H1 (cell line): ENCODE measurements at regions not wholly inside any gene's neighbourhood (a gene's known extent, or its start where the extent isn't known, plus 50 kb on each side); places are given as distances from the start of the nearest gene placed in this dataset.
A peak's percentile ranks its signal among the peaks of the same experiment; 100 is the strongest.

ENCODE experiments used
- CTCF ChIA-PET: fragments of 300-600 bp; sonication (Branson Sonifier 250); formaldehyde crosslinking; loops from one replicate; lab custom pipeline; 2021; ENCODE audit not compliant: partially characterized antibody; lab: Charles Lee
- POLR2A ChIA-PET: fragments of 300-600 bp; sonication (Branson Sonifier 250); formaldehyde crosslinking; loops from one replicate; lab custom pipeline; 2021; ENCODE audit warnings: inconsistent platforms; ENCODE audit not compliant: partially characterized antibody; lab: Charles Lee
- DNase-seq, 2 experiments: peaks; one replicate each; pipeline versions ENCODE4 v3.0.0 to v3.0.0-alpha.2; 2010 to 2022; ENCODE audit warnings: low spot score in 2 of 2, low read depth in 1 of 2, mixed read lengths in 1 of 2
- FAIRE-seq: peaks from 2 replicates; lab custom pipeline; 2011; peaks lifted over from hg19 to GRCh38; lab: Jason Lieb, UNC
- H2AFZ ChIP-seq: 2 replicates; pipeline ENCODE4 v1.8.1; 2012; ENCODE audit warnings: low read length, inconsistent platforms
- H2AK5ac ChIP-seq: 2 replicates; pipeline ENCODE4 v1.6.1; 2013; ENCODE audit warnings: low read depth, low read length
- H2BK120ac ChIP-seq: replicated peaks from 2 replicates; pipeline ENCODE3; 2013; ENCODE audit warnings: low read depth, low read length, inconsistent platforms
- H2BK12ac ChIP-seq: 2 replicates; pipeline ENCODE4 v1.6.1; 2013; ENCODE audit warnings: low read depth, low read length
- H2BK15ac ChIP-seq: 2 replicates; pipeline ENCODE4 v1.6.1; 2013; ENCODE audit warnings: low read length
- H2BK20ac ChIP-seq: 2 replicates; pipeline ENCODE4 v1.6.1; 2013; ENCODE audit warnings: low read length
- H2BK5ac ChIP-seq: 2 replicates; pipeline ENCODE4 v1.6.1; 2013; ENCODE audit warnings: low read depth, low read length
- H3K14ac ChIP-seq: 2 replicates; pipeline ENCODE4 v1.6.1; 2013; ENCODE audit warnings: inconsistent platforms; ENCODE audit not compliant: insufficient read length
- H3K18ac ChIP-seq: 2 replicates; pipeline ENCODE4 v1.6.1; 2013; ENCODE audit warnings: low read length; ENCODE audit errors: extremely low read depth
- H3K23ac ChIP-seq: 2 replicates; pipeline ENCODE4 v1.6.1; 2013; ENCODE audit warnings: inconsistent platforms; ENCODE audit not compliant: insufficient read length
- H3K23me2 ChIP-seq: 2 replicates; pipeline ENCODE4 v1.6.1; 2013; ENCODE audit warnings: low read depth, low read length
- H3K27ac ChIP-seq: 2 replicates; pipeline ENCODE4 v1.6.1; 2011; ENCODE audit warnings: low read depth, low read length, inconsistent platforms
- H3K27me3 ChIP-seq, 4 experiments: replicated peaks in 1 of 4; 1 replicate in 1 of 4; 2 replicates in 3 of 4; pipeline versions ENCODE4 v1.6.1 to v1.8.1; 2011 to 2013; ENCODE audit warnings: low read length in 3 of 4, mild to moderate bottlenecking in 3 of 4, inconsistent platforms in 2 of 4, mixed read lengths in 2 of 4, moderate library complexity in 1 of 4; ENCODE audit not compliant: control insufficient read depth in 3 of 4, insufficient read depth in 3 of 4; ENCODE audit errors: extremely low read depth in 1 of 4
- H3K36me3 ChIP-seq, 4 experiments: 2 replicates each; pipeline versions ENCODE4 v1.6.1 to v1.8.1; 2011 to 2013; ENCODE audit warnings: mild to moderate bottlenecking in 4 of 4, low read length in 3 of 4, moderate library complexity in 2 of 4, control low read depth in 1 of 4, inconsistent platforms in 1 of 4; ENCODE audit not compliant: insufficient read depth in 4 of 4, control insufficient read depth in 2 of 4
- H3K4ac ChIP-seq: replicated peaks from 2 replicates; pipeline ENCODE3; 2013; ENCODE audit warnings: low read length, low read depth, mixed read lengths, inconsistent platforms; ENCODE audit not compliant: insufficient read length
- H3K4me1 ChIP-seq, 4 experiments: replicated peaks in 1 of 4; 1 replicate in 1 of 4; 2 replicates in 3 of 4; pipeline versions ENCODE4 v1.6.1 to v1.8.1; 2011 to 2013; ENCODE audit warnings: low read length in 3 of 4, inconsistent platforms in 2 of 4, mixed read lengths in 1 of 4; ENCODE audit not compliant: insufficient read depth in 4 of 4, control insufficient read depth in 3 of 4
- H3K4me2 ChIP-seq, 2 experiments: 2 replicates each; pipeline versions ENCODE4 v1.6.1 to v1.8.1; 2011 to 2013; ENCODE audit warnings: low read depth in 2 of 2, low read length in 2 of 2, control low read depth in 1 of 2, inconsistent platforms in 1 of 2, mild to moderate bottlenecking in 1 of 2; ENCODE audit not compliant: insufficient read depth in 1 of 2
- H3K4me3 ChIP-seq, 4 experiments: fragments of 200-600, 300-600 bp in 1 of 4; sonication (generic), shearing (Covaris generic), sonication (Bioruptor Twin) in 1 of 4; 2 replicates each; pipeline versions ENCODE4 v1.5.1 to v1.8.1; 2011 to 2016; ENCODE audit warnings: low read length in 4 of 4, low read depth in 3 of 4, control low read depth in 2 of 4, inconsistent platforms in 2 of 4, mild to moderate bottlenecking in 2 of 4, mixed read lengths in 1 of 4, moderate library complexity in 1 of 4; ENCODE audit not compliant: insufficient read depth in 2 of 4; ENCODE audit errors: extremely low read depth in 1 of 4
- H3K56ac ChIP-seq: replicated peaks from 2 replicates; pipeline ENCODE3; 2013; ENCODE audit warnings: low read depth, mild to moderate bottlenecking, mixed read lengths, low read length, inconsistent platforms; ENCODE audit not compliant: insufficient read length
- H3K79me1 ChIP-seq: 2 replicates; pipeline ENCODE4 v1.6.1; 2013; ENCODE audit warnings: low read depth, low read length, control low read depth
- H3K79me2 ChIP-seq, 2 experiments: 2 replicates each; pipeline versions ENCODE4 v1.6.1 to v1.8.1; 2012 to 2013; ENCODE audit warnings: low read length in 2 of 2, mild to moderate bottlenecking in 2 of 2, inconsistent platforms in 1 of 2; ENCODE audit not compliant: insufficient read depth in 2 of 2, control insufficient read depth in 1 of 2
- H3K9ac ChIP-seq, 4 experiments: replicated peaks in 1 of 4; 1 replicate in 1 of 4; 2 replicates in 3 of 4; pipeline versions ENCODE4 v1.6.1 to v1.8.1; 2011 to 2013; ENCODE audit warnings: low read depth in 3 of 4, low read length in 3 of 4, control low read depth in 2 of 4, mild to moderate bottlenecking in 2 of 4, moderate library complexity in 2 of 4, inconsistent platforms in 1 of 4; ENCODE audit errors: extremely low read depth in 1 of 4
- H3K9me3 ChIP-seq, 2 experiments: 2 replicates each; pipeline versions ENCODE4 v1.6.1 to v1.8.1; 2012 to 2013; ENCODE audit warnings: mild to moderate bottlenecking in 2 of 2, moderate library complexity in 2 of 2, control low read depth in 1 of 2, inconsistent platforms in 1 of 2, low read depth in 1 of 2, low read length in 1 of 2, mixed read lengths in 1 of 2; ENCODE audit not compliant: insufficient read depth in 2 of 2
- H4K20me1 ChIP-seq, 2 experiments: replicated peaks in 1 of 2; 2 replicates each; pipeline versions ENCODE3 to v1.8.1; 2011 to 2013; ENCODE audit warnings: inconsistent platforms in 2 of 2, low read length in 2 of 2, mild to moderate bottlenecking in 1 of 2; ENCODE audit not compliant: insufficient read depth in 2 of 2, control insufficient read depth in 1 of 2
- H4K5ac ChIP-seq: 2 replicates; pipeline ENCODE4 v1.6.1; 2013; ENCODE audit warnings: low read length, low read depth, mixed read lengths, inconsistent platforms; ENCODE audit not compliant: insufficient read length
- H4K8ac ChIP-seq: 2 replicates; pipeline ENCODE4 v1.8.0; 2013; ENCODE audit warnings: mild to moderate bottlenecking, moderate library complexity, low read length, inconsistent platforms; ENCODE audit not compliant: insufficient read depth; ENCODE audit errors: extremely low read depth
- H4K91ac ChIP-seq: replicated peaks from 2 replicates; pipeline ENCODE3; 2013; ENCODE audit warnings: low read length, mixed read lengths, inconsistent platforms; ENCODE audit not compliant: insufficient read length
- CBX5 ChIP-seq: fragments of 300-800, 300-1000 bp; sonication (generic); IDR thresholded peaks from 2 replicates; pipeline ENCODE4 v1.7.1; 2016; ENCODE audit warnings: antibody characterized with exemption, low read length, low read depth
- CTBP2 ChIP-seq: IDR thresholded peaks from 2 replicates; pipeline ENCODE4 v1.7.0; 2011; ENCODE audit warnings: borderline replicate concordance, mild to moderate bottlenecking, moderate library complexity, mixed read lengths, low read length; ENCODE audit not compliant: insufficient read depth, insufficient read length
- HDAC6 ChIP-seq: IDR thresholded peaks from one replicate; pipeline ENCODE4 v1.7.1; 2012; ENCODE audit warnings: low read depth, mild to moderate bottlenecking, inconsistent platforms, low read length, moderate library complexity
- WGBS, 2 experiments: shearing (Covaris generic) in 1 of 2; methylation state at CpG; one replicate each; pipeline versions ENCODE4 v1.1.6 to v1.1.7; 2013 to 2015; ENCODE audit warnings: low lambda C conversion rate in 2 of 2, mixed read lengths in 2 of 2, inconsistent platforms in 1 of 2, low coverage in 1 of 2, missing lambda C conversion rate in 1 of 2; ENCODE audit not compliant: insufficient replicate concordance in 2 of 2, insufficient coverage in 1 of 2, insufficient read length in 1 of 2; ENCODE audit errors: extremely low coverage in 1 of 2, missing lambda C conversion rate in 1 of 2; 5-methylcytosine and 5-hydroxymethylcytosine counted together
- TF ChIP-seq, protein P1 (sequence below): IDR thresholded peaks from 2 replicates; pipeline ENCODE4 v1.6.1; 2012; ENCODE audit warnings: inconsistent platforms
- TF ChIP-seq, protein P2 (sequence below): IDR thresholded peaks from 2 replicates; pipeline ENCODE4 v1.6.1; 2012; ENCODE audit warnings: inconsistent platforms

DNA sequence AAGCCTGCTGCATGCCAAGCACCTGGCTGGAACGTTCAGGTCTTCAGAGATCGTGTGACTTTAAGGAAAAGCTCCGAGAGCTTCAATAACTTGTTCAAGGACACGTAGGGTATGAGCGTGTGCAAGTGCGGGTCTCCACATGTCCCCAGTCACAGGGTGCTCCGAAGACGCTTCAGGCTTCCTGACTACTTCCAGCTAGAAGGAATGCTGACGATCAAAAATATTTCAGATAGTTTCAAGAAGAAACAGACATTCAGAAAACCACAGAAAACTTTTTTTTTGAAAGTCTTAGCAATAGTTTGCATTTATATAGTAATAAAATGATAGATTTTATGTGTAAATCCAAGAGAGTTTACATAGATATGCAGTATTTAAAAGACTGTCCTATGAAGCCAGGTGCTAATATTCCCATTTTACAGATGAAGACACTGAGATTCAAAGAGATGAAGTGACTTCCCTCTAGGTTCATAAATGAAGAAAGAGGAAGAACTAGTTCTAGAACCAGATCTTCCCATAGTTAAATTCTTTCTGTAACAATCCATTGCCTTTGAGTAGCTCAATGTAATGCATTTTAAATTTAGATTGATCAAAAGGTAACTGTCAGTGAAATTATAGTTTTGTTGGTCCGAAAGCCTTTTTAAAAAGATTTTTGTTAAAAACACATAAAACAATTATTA is 247.6 kb downstream of the MYLK4 start:
- H3K4me2 ChIP-seq = no peak overlapping the region
- no peak for DNase-seq
- no peak overlapping the region for H3K9ac ChIP-seq
- no peak overlapping the region for H3K14ac ChIP-seq
- H3K23me2 ChIP-seq = no peaks in the 10 kb centered on the region; the same call in 1 of the 2 replicates
- no peak overlapping the region for H3K4me3 ChIP-seq
- H4K20me1 ChIP-seq = no peaks in the 10 kb centered on the region
- CTCF ChIA-PET = interaction anchor here (1.0 to 1.5 kb wide), 4 partner anchors 10 to 906 kb away, joined by 3 read pairs; partner anchors contain the start of gene MYLK4
- H2AFZ ChIP-seq = peak overlapping the region; percentile 3; the same call in 1 of the 2 replicates
- H3K79me1 ChIP-seq = no peaks in the 10 kb centered on the region
- no peak for FAIRE-seq
- H2BK5ac ChIP-seq = no peak overlapping the region
- H3K4me1 ChIP-seq = no peaks in the 10 kb centered on the region; a peak in 2 of 7 replicates
- H2BK12ac ChIP-seq = no peak overlapping the region
- H3K9me3 ChIP-seq = no peaks in the 10 kb centered on the region; a peak in 1 of 4 replicates
- H3K79me2 ChIP-seq = no peaks in the 10 kb centered on the region
- no peak overlapping the region for H2BK120ac ChIP-seq
- peak overlapping the region; percentile 71 for H4K91ac ChIP-seq
- no peak overlapping the region for H3K18ac ChIP-seq
- WGBS, 2 experiments = 82% methylated on average over 10 of the region's 10 CpGs; no CpG with 5 or more reads in 1 of the 2 experiments
- H2BK15ac ChIP-seq = no peak overlapping the region
- H4K8ac ChIP-seq = no peak overlapping the region
- H4K5ac ChIP-seq = no peak overlapping the region
- H3K56ac ChIP-seq = no peak overlapping the region
- H3K4ac ChIP-seq = no peak overlapping the region
- no peak for TF ChIP-seq CBX5
- TF ChIP-seq, protein P1, sequence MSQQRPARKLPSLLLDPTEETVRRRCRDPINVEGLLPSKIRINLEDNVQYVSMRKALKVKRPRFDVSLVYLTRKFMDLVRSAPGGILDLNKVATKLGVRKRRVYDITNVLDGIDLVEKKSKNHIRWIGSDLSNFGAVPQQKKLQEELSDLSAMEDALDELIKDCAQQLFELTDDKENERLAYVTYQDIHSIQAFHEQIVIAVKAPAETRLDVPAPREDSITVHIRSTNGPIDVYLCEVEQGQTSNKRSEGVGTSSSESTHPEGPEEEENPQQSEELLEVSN = 0 out of 2 replicates have a peak, but pooled peaks have one; percentile 15
- TF ChIP-seq, protein P2, sequence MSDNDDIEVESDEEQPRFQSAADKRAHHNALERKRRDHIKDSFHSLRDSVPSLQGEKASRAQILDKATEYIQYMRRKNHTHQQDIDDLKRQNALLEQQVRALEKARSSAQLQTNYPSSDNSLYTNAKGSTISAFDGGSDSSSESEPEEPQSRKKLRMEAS = peak; percentile 67
- no peak for TF ChIP-seq CTBP2
- no peak for TF ChIP-seq HDAC6
- TF ChIP-seq, all 59 proteins: peak for 2
- Histone ChIP-seq H3K23ac (no peak overlapping the region), H3K27ac (no peak overlapping the region), H2BK20ac (no peak overlapping the region), H3K36me3 (no peaks in the 10 kb centered on the region), H2AK5ac (no peak overlapping the region), H3K27me3 (no peaks in the 10 kb centered on the region)
- POLR2A ChIA-PET = interaction anchor here (0.7 kb wide), 1 partner anchor 41 kb away, joined by 3 read pairs; no protein-coding TSS in a partner anchor
